ENCODE measurements at regions not wholly inside any gene's neighbourhood (a gene's known extent, or its start where the extent isn't known, plus 50 kb on each side); places are given as distances from the start of the nearest gene placed in this dataset.

- H3K27ac ChIP-seq = no peak overlapping the region
- H3K36me3 ChIP-seq = no peaks in the 10 kb centered on the region
- intact Hi-C loops (cut with DNase I) = no loop called here
- no peak overlapping the region for H3K4me3 ChIP-seq
- DNase-seq (no peak), ATAC-seq (no peak)
- no peaks in the 10 kb centered on the region for H3K9me3 ChIP-seq
- no peaks in the 10 kb centered on the region for H3K27me3 ChIP-seq
- 58% methylated on average over 3 of the region's 6 CpGs for WGBS (ENCODE audit: insufficient coverage, low coverage, low lambda C conversion rate, missing lambda C conversion rate)
- TF ChIP-seq CTCF (IDR thresholded peaks at IDR 0.05) = no peak
- TF ChIP-seq POLR2A (IDR thresholded peaks at IDR 0.05) = no peak
- H3K4me1 ChIP-seq = no peaks in the 10 kb centered on the region
These were observed 158.5 kb upstream of the KL start for GRCh38 chr13:32857689-32858088.

- no peaks in the 10 kb centered on the region for H3K4me1 ChIP-seq
- H3K27me3 ChIP-seq = no peaks in the 10 kb centered on the region
- intact Hi-C loops (cut with DNase I) = no loop called here
- no peaks in the 10 kb centered on the region for H3K9me3 ChIP-seq
- H3K27ac ChIP-seq = no peak overlapping the region
- no peak overlapping the region for H3K4me3 ChIP-seq
- WGBS (ENCODE audit: insufficient coverage, low coverage, low lambda C conversion rate, missing lambda C conversion rate) = 83% methylated on average over 9 of the region's 14 CpGs
- ATAC-seq (no peak), DNase-seq (no peak)
- H3K36me3 ChIP-seq = no peaks in the 10 kb centered on the region
- TF ChIP-seq POLR2A (IDR thresholded peaks at IDR 0.05) = no peak
- no peak for TF ChIP-seq CTCF (IDR thresholded peaks at IDR 0.05)
These were observed 156.4 kb upstream of the KL start for GRCh38 chr13:32859707-32860292.

GRCh38 chr13:32861304-32861703 is 154.9 kb upstream of the KL start:
- Histone ChIP-seq H3K4me3 (no peak overlapping the region), H3K4me1 (no peaks in the 10 kb centered on the region), H3K9me3 (no peaks in the 10 kb centered on the region), H3K36me3 (no peaks in the 10 kb centered on the region), H3K27ac (no peak overlapping the region), H3K27me3 (no peaks in the 10 kb centered on the region)
- intact Hi-C loops (cut with DNase I) = no loop called here
- ATAC-seq (no peak), DNase-seq (no peak)
- 67% methylated on average over 2 of the region's 3 CpGs for WGBS (ENCODE audit: insufficient coverage, low coverage, low lambda C conversion rate, missing lambda C conversion rate)
- TF ChIP-seq POLR2A (IDR thresholded peaks at IDR 0.05) (no peak), CTCF (IDR thresholded peaks at IDR 0.05) (no peak)

- TF ChIP-seq CTCF (IDR thresholded peaks at IDR 0.05) (no peak), POLR2A (IDR thresholded peaks at IDR 0.05) (no peak)
- 92% methylated on average over 2 of the region's 3 CpGs for WGBS (ENCODE audit: insufficient coverage, low coverage, low lambda C conversion rate, missing lambda C conversion rate)
These were observed 152.6 kb upstream of the KL start for GRCh38 chr13:32863596-32863995.

GRCh38 chr13:32866921-32867320 is 149.3 kb upstream of the KL start:
- TF ChIP-seq POLR2A (IDR thresholded peaks at IDR 0.05) = no peak
- TF ChIP-seq CTCF (IDR thresholded peaks at IDR 0.05) = no peak
- Histone ChIP-seq H3K4me3 (no peak overlapping the region), H3K27me3 (no peaks in the 10 kb centered on the region), H3K27ac (no peak overlapping the region), H3K36me3 (no peaks in the 10 kb centered on the region), H3K4me1 (no peaks in the 10 kb centered on the region), H3K9me3 (no peaks in the 10 kb centered on the region)
- DNase-seq = no peak
- 75% methylated on average over 4 of the region's 4 CpGs for WGBS (ENCODE audit: insufficient coverage, low coverage, low lambda C conversion rate, missing lambda C conversion rate)
- intact Hi-C loops (cut with DNase I) = no loop called here
- no peak for ATAC-seq

More at GRCh38 chr13:32863596-32863995, 152.6 kb upstream of the KL start:
- H3K9me3 ChIP-seq = no peaks in the 10 kb centered on the region
- H3K36me3 ChIP-seq = no peaks in the 10 kb centered on the region
- H3K4me3 ChIP-seq = no peak overlapping the region
- ATAC-seq (no peak), DNase-seq (no peak)
- H3K27me3 ChIP-seq = no peaks in the 10 kb centered on the region
- no peak overlapping the region for H3K27ac ChIP-seq
- no peaks in the 10 kb centered on the region for H3K4me1 ChIP-seq
- intact Hi-C loops (cut with DNase I) = no loop called here
